OCI-LY1 (cell line): ENCODE measurements at regions not wholly inside any gene's neighbourhood (a gene's known extent, or its start where the extent isn't known, plus 50 kb on each side); places are given as distances from the start of the nearest gene placed in this dataset.

Experiments used
- H2AFZ ChIP-seq: fragments of 200-600 bp; sonication (generic), shearing (Covaris generic); 2 replicates; pipeline ENCODE4 v1.6.0; 2014; ENCODE audit warnings: antibody characterized with exemption, mild to moderate bottlenecking, low read length
- H3F3A ChIP-seq: fragments of 200-600 bp; sonication (generic), shearing (Covaris generic); 2 replicates; pipeline ENCODE4 v1.6.0; 2014; ENCODE audit warnings: mild to moderate bottlenecking, antibody characterized with exemption, low read length, moderate library complexity; ENCODE audit not compliant: insufficient read depth
- H3K27ac ChIP-seq: fragments of 200-600 bp; sonication (generic); 2 replicates; pipeline ENCODE4 v1.5.1; 2014; ENCODE audit warnings: low read length, mixed run types, mild to moderate bottlenecking, low read depth; ENCODE audit not compliant: poor library complexity, severe bottlenecking
- H3K27me3 ChIP-seq: fragments of 200-600 bp; sonication (generic); 2 replicates; pipeline ENCODE4 v1.6.0; 2014; ENCODE audit warnings: antibody characterized with exemption, mild to moderate bottlenecking, low read length, moderate library complexity; ENCODE audit not compliant: insufficient read depth
- H3K36me3 ChIP-seq: fragments of 200-600 bp; sonication (generic); 2 replicates; pipeline ENCODE4 v1.6.1; 2014; ENCODE audit warnings: mild to moderate bottlenecking, antibody characterized with exemption, low read length, moderate library complexity, mixed read lengths; ENCODE audit not compliant: insufficient read depth
- H3K4me1 ChIP-seq: fragments of 200-600 bp; sonication (generic); 2 replicates; pipeline ENCODE4 v1.5.1; 2014; ENCODE audit warnings: mild to moderate bottlenecking, low read length, moderate library complexity; ENCODE audit not compliant: insufficient read depth, severe bottlenecking
- H3K4me2 ChIP-seq: fragments of 200-600 bp; sonication (generic), shearing (Covaris generic); 2 replicates; pipeline ENCODE4 v1.6.1; 2014; ENCODE audit warnings: low read length
- H3K4me3 ChIP-seq: fragments of 200-600 bp; sonication (generic); 2 replicates; pipeline ENCODE4 v1.5.1; 2014; ENCODE audit warnings: low read length, low read depth, mild to moderate bottlenecking, mixed read lengths; ENCODE audit not compliant: poor library complexity, severe bottlenecking
- H3K79me2 ChIP-seq: fragments of 200-600 bp; shearing (Covaris generic); 2 replicates; pipeline ENCODE4 v1.6.1; 2016; ENCODE audit warnings: mixed run types, low read length, mixed read lengths; ENCODE audit not compliant: insufficient read depth
- H3K9ac ChIP-seq: fragments of 200-600 bp; sonication (generic), shearing (Covaris generic); 2 replicates; pipeline ENCODE4 v1.6.1; 2014; ENCODE audit warnings: mild to moderate bottlenecking, low read length, mixed read lengths
- H3K9me2 ChIP-seq: fragments of 200-600 bp; sonication (generic), shearing (Covaris generic); 2 replicates; pipeline ENCODE4 v1.6.1; 2014; ENCODE audit warnings: low read depth, mild to moderate bottlenecking, low read length, mixed read lengths
- H3K9me3 ChIP-seq: fragments of 200-600 bp; shearing (Covaris generic); 2 replicates; pipeline ENCODE4 v1.6.1; 2014; ENCODE audit warnings: low read length, mixed read lengths
- H4K20me1 ChIP-seq: fragments of 200-600 bp; sonication (generic), shearing (Covaris generic); 2 replicates; pipeline ENCODE4 v1.6.0; 2016; ENCODE audit warnings: mild to moderate bottlenecking, low read length; ENCODE audit not compliant: insufficient read depth
- EZH2 ChIP-seq: fragments of 200-600 bp; sonication (generic), shearing (Covaris generic); IDR thresholded peaks from 2 replicates; pipeline ENCODE4 v1.8.0; 2017; ENCODE audit warnings: borderline replicate concordance, mixed run types, mild to moderate bottlenecking, antibody characterized with exemption, low read length, moderate library complexity, mixed read lengths
- TF ChIP-seq, protein P1 (sequence below): fragments of 200-600 bp; sonication (generic), shearing (Covaris generic); IDR thresholded peaks from 2 replicates; pipeline ENCODE4 v1.5.1; 2017; ENCODE audit warnings: mild to moderate bottlenecking, antibody characterized with exemption, low read length, moderate library complexity, mixed read lengths

DNA sequence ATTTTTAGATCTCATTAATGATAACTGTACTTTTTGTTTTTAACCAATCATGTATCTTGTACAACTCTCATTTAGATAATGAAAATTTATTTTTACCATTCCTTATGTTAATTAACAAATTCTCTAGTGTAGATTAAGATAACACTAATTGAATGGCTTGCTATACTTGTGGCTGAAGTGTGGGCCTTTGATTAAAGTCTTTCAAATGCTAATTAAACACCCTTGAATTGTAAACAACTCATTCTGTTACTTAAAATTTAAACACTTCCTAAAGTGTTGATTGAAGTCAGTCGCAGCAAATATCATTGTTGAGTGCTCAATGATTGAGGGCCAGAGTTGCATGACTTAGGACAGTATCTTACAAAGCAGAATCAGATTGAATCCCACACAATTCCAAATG, 109.8 kb upstream of the GULP1 start:
- Histone ChIP-seq H3K36me3 (no peaks in the 10 kb centered on the region), H4K20me1 (no peaks in the 10 kb centered on the region), H3K79me2 (no peaks in the 10 kb centered on the region), H3K9me3 (no peaks in the 10 kb centered on the region), H3F3A (0 out of 2 replicates have a peak, but pooled peaks cover 4% of the 10 kb centered on the region), H3K4me1 (peaks cover 6% of the 10 kb centered on the region), H3K4me2 (no peak overlapping the region), H3K9me2 (no peaks in the 10 kb centered on the region), H3K9ac (no peak overlapping the region), H2AFZ (no peak overlapping the region), H3K27me3 (no peaks in the 10 kb centered on the region), H3K4me3 (no peak overlapping the region), H3K27ac (no peak overlapping the region)
- TF ChIP-seq EZH2: no peak
- TF ChIP-seq, protein P1, sequence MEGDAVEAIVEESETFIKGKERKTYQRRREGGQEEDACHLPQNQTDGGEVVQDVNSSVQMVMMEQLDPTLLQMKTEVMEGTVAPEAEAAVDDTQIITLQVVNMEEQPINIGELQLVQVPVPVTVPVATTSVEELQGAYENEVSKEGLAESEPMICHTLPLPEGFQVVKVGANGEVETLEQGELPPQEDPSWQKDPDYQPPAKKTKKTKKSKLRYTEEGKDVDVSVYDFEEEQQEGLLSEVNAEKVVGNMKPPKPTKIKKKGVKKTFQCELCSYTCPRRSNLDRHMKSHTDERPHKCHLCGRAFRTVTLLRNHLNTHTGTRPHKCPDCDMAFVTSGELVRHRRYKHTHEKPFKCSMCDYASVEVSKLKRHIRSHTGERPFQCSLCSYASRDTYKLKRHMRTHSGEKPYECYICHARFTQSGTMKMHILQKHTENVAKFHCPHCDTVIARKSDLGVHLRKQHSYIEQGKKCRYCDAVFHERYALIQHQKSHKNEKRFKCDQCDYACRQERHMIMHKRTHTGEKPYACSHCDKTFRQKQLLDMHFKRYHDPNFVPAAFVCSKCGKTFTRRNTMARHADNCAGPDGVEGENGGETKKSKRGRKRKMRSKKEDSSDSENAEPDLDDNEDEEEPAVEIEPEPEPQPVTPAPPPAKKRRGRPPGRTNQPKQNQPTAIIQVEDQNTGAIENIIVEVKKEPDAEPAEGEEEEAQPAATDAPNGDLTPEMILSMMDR: no peak

DNA sequence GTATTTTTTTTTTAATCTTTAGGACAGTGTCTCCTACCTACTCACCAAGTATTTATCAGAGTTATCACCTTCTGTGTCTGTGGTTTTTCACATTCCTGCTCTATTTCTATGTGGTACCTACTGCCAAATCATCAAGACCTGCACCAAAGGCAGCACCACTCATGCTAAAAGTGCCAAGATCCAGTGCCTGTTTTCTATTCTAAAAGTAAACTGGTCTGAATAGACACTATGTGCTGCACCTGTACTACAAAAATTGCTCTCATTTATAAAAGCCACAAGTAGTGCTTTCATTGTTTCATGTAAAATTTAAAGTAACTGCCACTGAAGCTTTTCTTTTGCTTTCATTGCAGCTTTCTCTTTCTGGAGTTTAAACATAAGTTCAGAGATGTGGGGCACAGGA, 103.9 kb upstream of the GULP1 start:
- no peak overlapping the region for H3K4me3 ChIP-seq
- no peaks in the 10 kb centered on the region for H3K4me1 ChIP-seq
- H2AFZ ChIP-seq: no peak overlapping the region
- no peaks in the 10 kb centered on the region for H3K9me2 ChIP-seq
- H3K9ac ChIP-seq: no peak overlapping the region
- no peaks in the 10 kb centered on the region for H3K27me3 ChIP-seq
- TF ChIP-seq, protein P1: no peak
- TF ChIP-seq EZH2: no peak
- 0 out of 2 replicates have a peak, but pooled peaks cover 4% of the 10 kb centered on the region for H3F3A ChIP-seq
- H4K20me1 ChIP-seq: no peaks in the 10 kb centered on the region
- no peak overlapping the region for H3K27ac ChIP-seq
- no peaks in the 10 kb centered on the region for H3K9me3 ChIP-seq
- no peak overlapping the region for H3K4me2 ChIP-seq
- H3K36me3 ChIP-seq: no peaks in the 10 kb centered on the region
- no peaks in the 10 kb centered on the region for H3K79me2 ChIP-seq

DNA sequence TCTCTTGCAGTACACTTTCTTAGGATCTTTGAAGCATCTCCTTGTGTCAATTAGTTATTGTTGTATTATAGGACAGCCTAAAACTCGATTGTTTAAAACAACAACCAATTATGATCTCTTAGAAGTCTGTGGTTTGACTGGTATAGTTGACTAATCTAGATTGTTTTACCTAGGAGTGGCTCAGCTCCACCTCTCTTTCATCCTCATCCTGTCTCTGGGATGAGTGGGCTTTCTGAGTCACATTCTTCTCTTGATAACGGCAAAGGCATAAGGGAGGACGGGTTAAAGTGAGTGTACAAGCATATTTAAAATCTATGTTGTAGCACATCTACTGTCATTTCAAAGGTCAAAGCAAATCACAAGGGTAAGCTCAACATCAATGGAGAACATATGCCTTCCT, 102.3 kb upstream of the GULP1 start:
- H3K79me2 ChIP-seq: no peaks in the 10 kb centered on the region
- no peaks in the 10 kb centered on the region for H4K20me1 ChIP-seq
- no peaks in the 10 kb centered on the region for H3K9me2 ChIP-seq
- H3K27ac ChIP-seq: no peak overlapping the region
- no peaks in the 10 kb centered on the region for H3K4me1 ChIP-seq
- no peak overlapping the region for H2AFZ ChIP-seq
- no peak for TF ChIP-seq EZH2
- TF ChIP-seq, protein P1: no peak
- H3K27me3 ChIP-seq: no peaks in the 10 kb centered on the region
- H3K9me3 ChIP-seq: no peaks in the 10 kb centered on the region
- H3K4me2 ChIP-seq: no peak overlapping the region
- 0 out of 2 replicates have a peak, but pooled peaks cover 4% of the 10 kb centered on the region for H3F3A ChIP-seq
- H3K4me3 ChIP-seq: no peak overlapping the region
- H3K9ac ChIP-seq: no peak overlapping the region
- H3K36me3 ChIP-seq: no peaks in the 10 kb centered on the region
